HG02763 (cell line): ENCODE measurements at regions not wholly inside any gene's neighbourhood (a gene's known extent, or its start where the extent isn't known, plus 50 kb on each side); places are given as distances from the start of the nearest gene placed in this dataset.

Experiments used
- ATAC-seq: cut with Tn5 transposase; IDR thresholded peaks from one replicate; pipeline ENCODE4 v1.9.1; 2021; ENCODE audit warnings: mild to moderate bottlenecking, moderate library complexity; ENCODE audit not compliant: unreplicated experiment

DNA sequence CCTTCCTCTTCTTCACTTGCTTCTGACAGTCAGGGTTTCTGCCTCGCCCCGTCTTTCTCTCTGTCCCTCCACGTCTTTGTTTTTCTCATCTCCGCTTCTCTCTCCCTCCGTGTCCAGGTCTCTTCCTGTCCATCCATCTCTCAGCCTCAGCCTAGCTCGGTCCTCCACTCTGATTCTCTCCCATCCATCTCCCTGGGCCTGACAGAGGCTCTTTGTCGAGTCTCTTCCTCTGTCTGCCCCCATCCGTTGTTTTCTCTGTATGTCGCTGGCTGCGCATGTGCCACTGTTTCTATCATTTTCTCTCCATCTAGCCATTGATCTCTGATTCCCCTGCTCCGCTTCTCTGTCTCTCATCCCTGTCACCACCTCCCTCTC, 328.9 kb upstream of the TBX3 start:
- ATAC-seq, result no peak

- no peak for ATAC-seq
These were observed 327.7 kb upstream of the TBX3 start for GRCh38 chr12:115011703-115012102.

DNA sequence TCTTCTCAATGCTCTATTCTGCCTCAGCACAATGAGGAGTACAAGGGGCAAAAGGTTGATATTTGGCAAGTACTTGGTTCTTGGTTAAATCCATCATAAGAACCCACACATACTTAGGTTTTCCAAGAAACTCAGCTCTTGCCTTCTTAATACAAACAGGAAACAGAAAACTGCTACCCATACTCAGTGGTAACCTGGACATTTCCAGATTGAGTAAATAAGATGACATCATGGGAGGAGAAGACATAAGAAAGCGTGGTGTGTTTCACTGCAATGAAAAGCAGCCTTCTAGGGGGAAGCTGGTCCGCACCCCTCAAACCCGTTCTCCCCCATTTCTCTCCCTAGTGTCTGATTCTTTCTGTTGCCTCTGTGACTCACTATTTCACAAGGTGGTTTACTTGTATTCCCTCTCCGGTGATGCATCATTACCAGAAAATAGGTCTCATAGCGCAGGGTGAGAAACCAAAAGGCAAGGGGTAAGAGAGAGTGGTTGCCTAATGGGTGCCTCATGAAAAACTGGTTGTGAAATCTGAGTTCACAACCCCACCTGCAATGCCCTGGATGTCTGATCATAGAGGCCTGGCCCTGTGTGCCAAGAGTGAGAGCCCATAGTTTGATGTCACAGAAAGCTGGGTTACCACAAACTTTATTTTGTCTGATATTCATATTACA, 326.5 kb upstream of the TBX3 start:
- no peak for ATAC-seq

DNA sequence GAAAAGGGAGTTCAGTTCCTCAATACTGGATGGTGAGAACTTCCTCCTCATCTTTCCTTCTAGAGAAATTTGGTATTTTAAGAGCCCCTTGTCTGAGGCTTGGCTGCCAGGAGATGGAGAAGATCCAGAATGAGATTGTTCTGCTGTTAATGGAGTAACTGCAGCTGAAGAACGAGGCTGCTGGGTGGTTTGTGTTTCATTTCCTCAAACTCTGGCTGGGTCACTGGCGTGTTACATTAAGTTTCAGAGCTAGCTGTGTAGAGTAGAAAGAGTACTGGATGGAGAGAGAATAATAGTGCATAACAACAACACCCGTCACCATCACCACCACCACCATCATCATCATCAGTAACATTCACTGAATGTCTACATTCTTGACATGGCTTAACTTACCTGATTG, 325.0 kb upstream of the TBX3 start:
- ATAC-seq, result no peak

DNA sequence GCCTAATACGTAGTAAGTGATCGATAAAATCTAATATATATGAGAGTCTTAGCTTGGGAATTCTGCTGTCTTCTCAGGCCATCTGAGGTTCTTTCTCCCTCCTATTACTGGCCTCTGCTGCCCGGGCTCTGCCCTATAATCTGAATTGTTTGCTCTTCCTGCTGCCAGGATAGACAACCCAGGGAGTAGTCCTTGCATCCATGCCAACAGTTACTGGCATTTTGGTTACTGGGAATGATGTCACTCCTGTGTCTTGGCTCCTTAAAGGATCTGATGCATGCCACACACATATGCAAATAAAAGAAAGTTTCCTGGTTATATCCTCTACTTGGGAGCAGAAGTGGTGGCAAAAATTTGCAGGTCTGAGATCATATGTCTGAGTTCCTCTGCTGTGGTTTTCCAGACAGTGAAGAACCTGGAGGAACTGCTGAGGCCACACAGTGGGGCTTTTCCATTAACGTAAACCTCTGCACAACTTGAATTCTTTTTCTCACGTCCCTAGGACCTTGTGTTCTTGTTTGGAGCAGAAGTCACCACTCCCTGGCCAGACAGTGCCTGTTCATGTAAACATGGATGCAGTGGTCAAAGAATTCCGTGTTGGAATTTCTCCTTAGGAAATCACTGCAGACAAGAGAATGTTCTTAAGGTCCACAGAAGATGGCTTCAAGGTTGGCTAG, 320.6 kb upstream of the TBX3 start:
- no peak for ATAC-seq

GRCh38 chr12:115002434-115002833, 318.5 kb upstream of the TBX3 start:
- ATAC-seq, result no peak

DNA sequence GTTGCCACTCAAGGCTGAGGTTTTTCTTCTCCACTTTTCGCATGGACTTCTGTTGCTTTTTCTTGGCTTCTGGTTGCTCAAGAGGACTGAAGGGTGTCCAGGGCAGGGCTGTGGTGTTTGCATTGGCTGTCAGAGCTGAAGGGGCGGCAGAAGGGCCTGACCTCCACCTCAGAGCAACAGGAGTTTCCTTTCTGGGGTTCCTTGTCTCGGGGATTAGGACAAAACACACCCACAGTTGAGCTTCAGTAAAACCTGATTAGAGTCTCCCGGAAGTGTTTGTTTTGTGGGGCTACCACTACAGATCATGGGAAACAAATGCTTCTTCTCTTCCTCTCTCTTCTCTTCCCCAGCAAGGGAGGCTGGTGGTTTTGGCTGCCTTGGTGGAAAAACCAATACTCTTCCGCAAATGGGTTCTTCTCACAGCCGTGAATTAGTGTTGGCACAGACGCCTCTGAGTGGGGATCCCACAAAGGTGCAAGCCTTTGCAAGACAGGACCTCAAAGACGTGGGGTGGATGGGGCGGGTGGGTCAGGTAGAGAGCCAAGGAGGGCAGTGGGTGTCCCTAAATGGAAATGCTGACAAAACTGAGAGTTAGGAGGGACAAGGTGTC, 317.7 kb upstream of the TBX3 start:
- no peak for ATAC-seq

DNA sequence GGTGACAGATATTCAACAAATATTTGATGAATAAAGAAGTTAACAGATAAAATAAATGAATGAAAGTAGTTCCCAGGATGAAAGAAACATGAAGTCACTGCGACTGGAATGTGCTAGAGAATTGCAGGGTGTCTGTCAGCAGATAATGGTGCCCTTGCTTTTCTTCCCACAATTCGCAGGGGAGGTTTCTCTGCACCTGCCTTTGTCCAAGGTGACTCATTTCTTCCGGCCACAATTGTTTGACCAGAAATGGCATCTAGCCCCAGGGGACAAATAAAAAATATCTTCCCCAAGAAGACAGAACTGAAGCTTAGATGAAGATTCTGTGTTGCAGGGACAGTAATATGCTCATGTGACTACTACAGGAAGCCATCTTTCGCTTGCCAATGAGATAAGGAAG, 316.1 kb upstream of the TBX3 start:
- ATAC-seq, result no peak

DNA sequence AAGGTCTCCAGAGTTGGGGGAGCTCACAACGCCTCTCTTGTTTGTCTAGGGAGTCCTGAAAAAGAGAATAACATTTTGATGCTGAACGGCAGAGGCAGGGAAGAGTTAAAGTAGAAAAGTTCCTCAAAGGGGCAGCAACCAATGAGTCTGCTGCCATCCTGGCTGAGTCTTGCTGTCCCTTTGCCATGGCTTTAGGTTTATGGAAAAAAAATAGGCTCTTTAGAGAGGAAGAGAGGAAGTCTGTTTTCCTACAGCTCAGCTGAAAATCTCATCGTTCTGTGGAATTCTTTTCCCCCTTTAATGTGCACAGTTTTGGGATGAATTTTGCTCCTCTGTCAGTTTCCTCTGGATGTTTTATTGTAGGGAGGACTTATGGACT, 314.8 kb upstream of the TBX3 start:
- ATAC-seq, result no peak

DNA sequence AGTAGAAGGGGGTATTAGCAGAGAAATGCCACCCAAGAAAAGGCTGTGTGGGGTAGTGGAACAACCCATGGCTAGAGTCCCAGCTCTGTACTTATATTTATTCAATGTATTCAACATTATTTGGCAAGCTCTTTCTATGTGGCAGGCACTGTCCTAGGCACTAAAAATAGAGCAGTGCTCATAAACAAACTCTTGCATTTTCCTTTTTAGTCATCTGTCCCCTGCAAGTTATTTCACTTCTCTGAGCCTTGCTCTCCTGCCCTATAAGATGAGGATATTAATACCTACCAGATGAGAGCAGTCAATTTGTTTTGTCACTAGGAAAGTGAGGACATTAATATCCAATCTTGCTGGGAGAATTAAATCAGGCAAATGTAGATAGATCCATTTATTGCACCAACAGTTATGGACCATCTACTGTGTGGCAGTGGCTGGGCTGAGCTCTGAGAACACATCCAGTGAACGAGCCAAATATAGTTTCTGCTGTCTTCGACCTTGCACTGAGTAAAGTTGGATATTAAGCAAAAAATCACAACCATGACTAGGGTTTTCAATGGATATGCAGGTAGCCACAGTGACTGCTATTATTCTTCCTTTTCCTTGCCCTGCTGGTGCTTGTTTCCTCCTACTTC, 314.3 kb upstream of the TBX3 start:
- no peak for ATAC-seq

DNA sequence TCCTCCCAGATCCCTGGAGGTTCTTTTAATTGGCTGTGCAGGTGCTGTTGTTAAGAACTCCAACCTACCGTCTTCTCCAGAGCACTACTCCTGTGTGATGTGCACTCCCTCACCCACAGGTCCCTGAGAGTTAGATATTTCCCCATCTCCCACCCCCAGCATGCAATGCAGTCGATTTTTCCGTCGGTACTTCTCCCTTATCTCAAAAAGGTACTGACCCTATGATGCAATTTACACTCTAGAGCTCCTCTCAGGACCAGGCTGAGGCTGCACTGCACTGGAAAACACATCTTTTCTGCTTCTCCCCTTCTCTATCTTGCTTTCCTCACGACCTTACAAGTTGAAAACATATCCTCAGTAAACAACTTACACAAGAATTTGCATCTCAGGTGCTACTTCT, 312.4 kb upstream of the TBX3 start:
- no peak for ATAC-seq

DNA sequence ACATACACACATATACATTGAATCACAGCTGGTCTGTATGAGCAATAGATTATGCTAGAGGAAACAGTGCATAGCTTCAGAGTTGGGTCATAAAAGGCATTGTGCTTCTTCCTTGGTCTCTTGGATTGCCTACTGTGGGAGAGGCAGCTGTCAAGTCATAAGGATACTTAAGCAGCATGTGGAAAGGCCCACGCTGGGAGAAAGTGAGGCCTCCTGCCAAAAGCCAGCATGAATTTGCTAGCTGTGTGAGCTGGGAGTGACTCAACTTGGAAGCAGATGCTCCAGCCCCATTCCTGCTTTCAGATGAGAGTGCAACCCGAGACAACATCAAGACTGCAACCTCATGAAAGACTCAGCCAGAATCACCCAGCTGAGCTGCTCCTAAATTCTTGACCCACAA, 311.9 kb upstream of the TBX3 start:
- no peak for ATAC-seq

- ATAC-seq, result no peak
These were observed 309.2 kb upstream of the TBX3 start for GRCh38 chr12:114993165-114993564.

DNA sequence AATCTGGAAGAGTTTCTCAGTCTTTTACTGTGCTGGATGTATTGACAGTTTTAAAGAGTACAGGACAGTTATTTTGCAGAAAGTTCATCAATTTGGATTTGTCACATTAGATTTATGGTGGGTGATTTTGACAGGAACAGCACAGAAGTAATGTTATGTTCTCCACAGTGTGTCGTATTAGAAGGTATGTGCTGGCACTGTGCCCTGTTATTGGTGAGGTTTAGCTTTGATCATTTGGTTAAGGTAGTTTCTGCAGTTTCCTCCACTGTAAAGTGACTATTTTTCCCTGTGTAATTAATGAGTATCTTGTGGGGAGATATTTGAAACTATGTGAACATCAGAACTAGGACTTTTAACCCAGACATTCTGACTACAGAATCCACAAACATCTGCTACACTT, 308.5 kb upstream of the TBX3 start:
- no peak for ATAC-seq

- ATAC-seq, result no peak
These were observed 306.4 kb upstream of the TBX3 start for GRCh38 chr12:114990381-114990780.

DNA sequence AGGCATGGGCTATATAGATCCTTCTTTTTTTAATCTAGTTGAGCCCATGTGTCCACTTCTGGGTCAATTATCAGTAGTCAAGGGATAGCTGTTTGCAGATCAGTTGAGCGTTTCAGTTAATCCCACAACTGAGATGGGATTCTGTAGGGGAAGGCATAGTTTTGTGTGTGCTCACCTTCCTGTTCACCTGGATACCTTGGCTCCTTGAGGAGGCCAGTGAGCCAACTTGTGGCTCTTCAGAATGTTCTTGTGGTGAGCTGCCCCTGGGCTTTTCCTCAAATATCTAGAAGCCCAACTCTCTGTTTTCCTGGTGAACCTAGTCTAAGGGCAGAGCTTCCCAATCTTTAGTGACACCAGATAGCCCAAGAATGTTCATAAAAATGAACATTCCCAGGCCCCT, 302.9 kb upstream of the TBX3 start:
- ATAC-seq, result no peak

DNA sequence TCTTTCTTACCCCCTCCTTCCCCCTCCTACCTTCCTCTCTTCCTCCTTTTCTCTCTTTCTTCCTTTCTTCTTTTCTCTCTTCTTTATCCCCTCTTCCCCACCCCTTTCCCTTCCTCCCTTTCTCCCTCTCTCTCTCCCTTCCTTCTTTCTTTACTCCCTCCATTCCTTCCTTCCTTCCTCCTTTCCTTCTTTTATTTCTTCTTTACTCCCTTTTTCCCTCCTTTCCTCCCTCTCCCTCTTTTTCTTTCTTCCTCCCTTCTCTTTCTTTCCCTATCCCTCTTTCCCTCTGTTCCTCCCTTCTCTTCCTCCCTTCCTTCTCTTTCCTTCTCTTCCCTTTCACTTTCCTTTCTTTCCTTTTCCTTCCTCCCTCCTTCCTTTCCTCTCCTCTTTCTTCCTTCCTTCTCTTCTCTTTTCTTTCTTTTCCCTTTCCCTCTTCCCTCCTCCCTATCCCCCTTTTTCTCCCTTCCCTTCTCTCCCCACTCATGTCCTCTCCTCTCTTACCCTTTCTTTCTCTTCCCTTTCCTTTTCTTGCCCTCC, 302.3 kb upstream of the TBX3 start:
- no peak for ATAC-seq

- no peak for ATAC-seq
These were observed 300.7 kb upstream of the TBX3 start for GRCh38 chr12:114984634-114985061.

GRCh38 chr12:114982760-114983159, 298.8 kb upstream of the TBX3 start:
- ATAC-seq, result no peak

GRCh38 chr12:114981036-114981435, 297.1 kb upstream of the TBX3 start:
- no peak for ATAC-seq

- no peak for ATAC-seq
These were observed 293.0 kb upstream of the TBX3 start for GRCh38 chr12:114976959-114977358.

GRCh38 chr12:114976372-114976771, 292.4 kb upstream of the TBX3 start:
- no peak for ATAC-seq
